K562 (cell line): ENCODE measurements at regions not wholly inside any gene's neighbourhood (a gene's known extent, or its start where the extent isn't known, plus 50 kb on each side); places are given as distances from the start of the nearest gene placed in this dataset.
A peak's percentile ranks its signal among the peaks of the same experiment; 100 is the strongest.

Experiments used
- ATAC-seq: fragments of 200-7000 bp; cut with Tn5 transposase; 3 replicates; pipeline ENCODE4 v1.9.1; 2020; ENCODE audit warnings: moderate library complexity
- BruUV-seq: library from RNA; stranded (reverse); fragments of 400-500 nt; replicated peaks from 2 replicates; lab custom pipeline; 2021; lab: Mats Ljungman, UMichigan
- CTCF ChIA-PET: fragments of 300-600 bp; formaldehyde crosslinking; extraction: SDS; loops from one replicate; lab custom pipeline; 2021; ENCODE audit warnings: low intra/inter-chr PET ratio; lab: Yijun Ruan, JAX
- POLR2A ChIA-PET: fragments of 300-600, 350-650 bp; sonication (Branson Sonifier 250); formaldehyde crosslinking; extraction: SDS; loops from one replicate; lab custom pipeline; 2021; ENCODE audit warnings: antibody characterized with exemption, inconsistent platforms; lab: Yijun Ruan, JAX
- DNase-seq, 4 experiments: peaks; one replicate each; pipeline versions ENCODE4 v3.0.0 to v3.0.0-alpha.2; 2011 to 2018; ENCODE audit warnings: low spot score in 3 of 4, mixed read lengths in 3 of 4; ENCODE audit errors: extremely low read depth in 1 of 4
- FAIRE-seq: peaks from 2 replicates; lab custom pipeline; 2011; peaks lifted over from hg19 to GRCh38; lab: Jason Lieb, UNC
- H2AFZ ChIP-seq: 2 replicates; pipeline ENCODE4 v1.6.0; 2011; ENCODE audit warnings: low read depth, low read length, control low read depth, inconsistent platforms
- H3K27ac ChIP-seq: fragments of 200-600 bp; 3 replicates; pipeline ENCODE4 v1.8.0; 2011; ENCODE audit warnings: low read depth, mild to moderate bottlenecking, control low read depth, inconsistent platforms, low read length, moderate library complexity, mixed read lengths; ENCODE audit errors: extremely low read depth
- H3K27me3 ChIP-seq, 2 experiments: fragments of 300-600 bp in 1 of 2; 2 replicates in 1 of 2; 3 replicates in 1 of 2; pipeline versions ENCODE4 v1.6.0 to v1.8.0; 2011; ENCODE audit warnings: inconsistent platforms in 2 of 2, low read length in 2 of 2, mild to moderate bottlenecking in 1 of 2, mixed read lengths in 1 of 2, moderate library complexity in 1 of 2; ENCODE audit not compliant: control insufficient read depth in 2 of 2, insufficient read depth in 2 of 2
- H3K36me3 ChIP-seq: fragments of 300-600 bp; 3 replicates; pipeline ENCODE4 v1.8.0; 2011; ENCODE audit warnings: mild to moderate bottlenecking, low read length, inconsistent platforms; ENCODE audit not compliant: control insufficient read depth, insufficient read depth
- H3K4me1 ChIP-seq, 2 experiments: fragments of 200-600 bp in 1 of 2; replicated peaks in 1 of 2; 2 replicates in 1 of 2; 3 replicates in 1 of 2; pipeline versions ENCODE4 v1.5.1 to v1.8.0; 2011; ENCODE audit warnings: inconsistent platforms in 2 of 2, low read length in 2 of 2, mild to moderate bottlenecking in 1 of 2, mixed read lengths in 1 of 2, moderate library complexity in 1 of 2; ENCODE audit not compliant: control insufficient read depth in 2 of 2, insufficient read depth in 2 of 2
- H3K4me2 ChIP-seq: 2 replicates; pipeline ENCODE4 v1.6.1; 2011; ENCODE audit warnings: low read length, control low read depth, inconsistent platforms, mixed read lengths; ENCODE audit not compliant: insufficient read depth
- H3K4me3 ChIP-seq: fragments of 200-600 bp; sonication (generic), shearing (Covaris generic); 2 replicates; pipeline ENCODE4 v1.5.1; 2016; ENCODE audit warnings: control low read depth, inconsistent platforms
- H3K79me2 ChIP-seq: fragments of 200-600 bp; 3 replicates; pipeline ENCODE4 v1.8.0; 2011; ENCODE audit warnings: low read length, inconsistent platforms; ENCODE audit not compliant: control insufficient read depth, insufficient read depth
- H3K9ac ChIP-seq, 2 experiments: 2 replicates each; pipeline versions ENCODE4 v1.6.0 to v1.6.1; 2011; ENCODE audit warnings: low read depth in 2 of 2, low read length in 2 of 2, control low read depth in 1 of 2, inconsistent platforms in 1 of 2, mild to moderate bottlenecking in 1 of 2, mixed read lengths in 1 of 2; ENCODE audit not compliant: insufficient read depth in 1 of 2
- H3K9me1 ChIP-seq: one replicate; pipeline ENCODE4 v1.6.0; 2011; ENCODE audit warnings: inconsistent platforms, mild to moderate bottlenecking, low read length, moderate library complexity; ENCODE audit not compliant: control insufficient read depth, insufficient read depth
- H3K9me3 ChIP-seq: replicated peaks from 2 replicates; pipeline ENCODE4 v1.5.1; 2011; ENCODE audit warnings: low read depth, low read length, inconsistent platforms; ENCODE audit not compliant: control insufficient read depth, insufficient read depth
- H4K20me1 ChIP-seq: replicated peaks from 2 replicates; pipeline ENCODE4 v1.6.1; 2011; ENCODE audit warnings: low read length, inconsistent platforms, mixed read lengths; ENCODE audit not compliant: control insufficient read depth, insufficient read depth
- CHAMP1 ChIP-seq: fragments of 450-650 bp; IDR thresholded peaks from 2 replicates; pipeline ENCODE4 v1.6.1; 2016; ENCODE audit warnings: mild to moderate bottlenecking
- POLR3A ChIP-seq: IDR thresholded peaks from 2 replicates; pipeline ENCODE4 v1.6.1; 2011; ENCODE audit warnings: borderline replicate concordance, mild to moderate bottlenecking, moderate library complexity; ENCODE audit not compliant: insufficient read length, insufficient read depth; ENCODE audit errors: extremely low read depth
- TCF7L2 ChIP-seq: fragments of 150-350 bp; IDR thresholded peaks from 2 replicates; pipeline ENCODE4 v1.6.1; 2016; ENCODE audit warnings: low read depth, mild to moderate bottlenecking, low read length, moderate library complexity
- ZBTB40 ChIP-seq, 2 experiments: fragments of 450-650 bp in 1 of 2; sonication (generic) in 1 of 2; formaldehyde crosslinking in 1 of 2; IDR thresholded peaks; 2 replicates each; pipeline versions ENCODE4 v1.7.1 to v1.9.0; 2016 to 2022; ENCODE audit warnings: inconsistent platforms in 1 of 2, mild to moderate bottlenecking in 1 of 2, missing genetic modification reagents in 1 of 2
- WGBS: fragments of 100-300 bp; shearing (Covaris generic); methylation state at CpG from one replicate; pipeline ENCODE4 v1.1.6; 2016; ENCODE audit warnings: low coverage, mixed read lengths; ENCODE audit not compliant: insufficient coverage; ENCODE audit errors: missing lambda C conversion rate; 5-methylcytosine and 5-hydroxymethylcytosine counted together
- in situ Hi-C: fragments of 300-500 bp; cut with MboI; formaldehyde crosslinking; loops from 4 replicates; pipeline ENCODE4 v1.15.0; 2018; ENCODE audit warnings: inconsistent platforms, mixed read lengths
- intact Hi-C: fragments of 100-400 bp; cut with micrococcal nuclease; formaldehyde crosslinking; loops from 2 replicates; pipeline ENCODE4 v1.14.2; 2022

GRCh38 chr12:47307680-47308399 lies 228.1 kb upstream of the AMIGO2 start:
- no peaks in the 10 kb centered on the region for H3K79me2 ChIP-seq
- intact Hi-C loops (loop anchor here (2.0 to 10.0 kb wide), 5 partner anchors 63 to 275 kb away; partner anchors contain the start of genes AMIGO2 and PCED1B), in situ Hi-C loops (loop anchor here (10.0 kb wide), 1 partner anchor 273 kb away; no protein-coding TSS in a partner anchor)
- POLR2A ChIA-PET, result no interaction called here
- peak; percentile 95 for ATAC-seq
- H3K4me1 ChIP-seq, result peaks cover 0 to 4% of the 10 kb centered on the region in 2 experiments; a peak in 2 of 5 replicates
- H3K27ac ChIP-seq, result no peak overlapping the region
- H4K20me1 ChIP-seq, result no peaks in the 10 kb centered on the region
- no TSS peak for BruUV-seq
- no peaks in the 10 kb centered on the region for H3K9me3 ChIP-seq
- WGBS, result 42% methylated on average over 7 of the region's 7 CpGs
- no peaks in the 10 kb centered on the region for H3K9me1 ChIP-seq
- H3K4me3 ChIP-seq, result no peak overlapping the region
- CTCF ChIA-PET, result interaction anchor here (0.7 kb wide), 1 partner anchor 222 kb away, joined by 3 read pairs; no protein-coding TSS in a partner anchor
- H3K36me3 ChIP-seq, result no peaks in the 10 kb centered on the region
- no peak overlapping the region for H3K9ac ChIP-seq
- H3K27me3 ChIP-seq, result no peaks in the 10 kb centered on the region
- DNase-seq, result peak; percentile 13 to 70 (median 35)
- H2AFZ ChIP-seq, result peak overlapping the region; percentile 42; the same call in 1 of the 2 replicates
- peak; percentile 70 for FAIRE-seq
- H3K4me2 ChIP-seq, result no peak overlapping the region
- TF ChIP-seq POLR3A, result no peak
- 0 out of 2 replicates have a peak, but pooled peaks have one; percentile 25 for TF ChIP-seq CHAMP1
- TF ChIP-seq ZBTB40 (IDR thresholded peaks at IDR 0.05), result peak; percentile 35; the same call in 1 of the 2 replicates
- TF ChIP-seq ZBTB40 (CRISPR knock-in tag; IDR thresholded peaks at IDR 0.05), result no peak
- TF ChIP-seq TCF7L2, result no peak
